Thyroid gland (tissue), 4 donors: ENCODE measurements at regions not wholly inside any gene's neighbourhood (a gene's known extent, or its start where the extent isn't known, plus 50 kb on each side); places are given as distances from the start of the nearest gene placed in this dataset.

ENCODE experiments used
- DNase-seq, 2 donors: peaks; one replicate each; pipeline ENCODE4 v3.0.0-alpha.2; 2019
- H3K27ac ChIP-seq, 3 donors: fragments of 200-600 bp; sonication (generic); 1 replicate in 2 of 3; 2 replicates in 1 of 3; pipeline ENCODE4 v1.5.1; 2016 to 2019; ENCODE audit warnings: mild to moderate bottlenecking in 1 of 3, moderate library complexity in 1 of 3
- H3K27me3 ChIP-seq: fragments of 200-600 bp; sonication (generic); one replicate; pipeline ENCODE4 v1.5.1; 2019
- H3K36me3 ChIP-seq, 2 donors: fragments of 200-600 bp; sonication (generic); one replicate each; pipeline ENCODE4 v1.5.1; 2016 to 2019
- H3K4me1 ChIP-seq, 2 donors: fragments of 200-600 bp; sonication (generic); one replicate each; pipeline ENCODE4 v1.5.1; 2017 to 2019
- H3K4me3 ChIP-seq, 3 donors: fragments of 200-600 bp; sonication (generic); replicated peaks in 1 of 3; 1 replicate in 2 of 3; 2 replicates in 1 of 3; pipeline ENCODE4 v1.5.1; 2016; ENCODE audit warnings: mild to moderate bottlenecking in 1 of 3
- H3K9me3 ChIP-seq: fragments of 200-600 bp; sonication (generic); one replicate; pipeline ENCODE4 v1.5.1; 2017
- CTCF ChIP-seq, 6 experiments: fragments of 200-600 bp in 3 of 6; fragments of 450-650 bp in 3 of 6; sonication (generic) in 3 of 6; IDR thresholded peaks; one replicate each; pipeline ENCODE4 v1.5.1; 2016 to 2019; ENCODE audit warnings: antibody characterized with exemption in 6 of 6, mild to moderate bottlenecking in 2 of 6, inconsistent platforms in 1 of 6, moderate library complexity in 1 of 6
- POLR2A ChIP-seq, 2 donors: fragments of 450-650 bp; IDR thresholded peaks; one replicate each; pipeline ENCODE4 v1.6.1; 2017; ENCODE audit warnings: antibody characterized with exemption in 2 of 2, mild to moderate bottlenecking in 2 of 2, moderate library complexity in 1 of 2
- WGBS, 2 donors: methylation state at CpG; one replicate each; pipeline ENCODE4 v1.1.5; 2017; 5-methylcytosine and 5-hydroxymethylcytosine counted together
- intact Hi-C: fragments of 100-400 bp; cut with DNase I; formaldehyde crosslinking; loops from one replicate; pipeline ENCODE4 v1.15.1; 2023

- H3K4me1 ChIP-seq, result peaks cover 0 to 16% of the 10 kb centered on the region in 2 donors
- intact Hi-C loops, result no loop called here
- DNase-seq, result no peak
- peak overlapping the region in 1 of 3 donors; percentile 3 for H3K27ac ChIP-seq
- 19 to 69% methylated on average over 1 of the region's 1 CpG for WGBS, 2 donors
- H3K9me3 ChIP-seq, result no peaks in the 10 kb centered on the region
- no peaks in the 10 kb centered on the region for H3K36me3 ChIP-seq
- H3K27me3 ChIP-seq, result no peaks in the 10 kb centered on the region
- TF ChIP-seq CTCF (IDR thresholded peaks at IDR 0.05) (no peak), POLR2A (IDR thresholded peaks at IDR 0.05) (no peak)
- H3K4me3 ChIP-seq, result no peak overlapping the region
Measured at GRCh38 chr18:3328532-3328931, 66.6 kb downstream of the MYL12B start.

- intact Hi-C loops, result no loop called here
Measured at GRCh38 chr18:3329471-3329870, 67.5 kb downstream of the MYL12B start.

GRCh38 chr18:3329872-3330271 is 67.9 kb downstream of the MYL12B start:
- peaks cover 0 to 16% of the 10 kb centered on the region in 2 donors for H3K4me1 ChIP-seq
- intact Hi-C loops, result no loop called here
- no peaks in the 10 kb centered on the region for H3K36me3 ChIP-seq
- H3K4me3 ChIP-seq, result no peak overlapping the region
- H3K27me3 ChIP-seq, result no peaks in the 10 kb centered on the region
- TF ChIP-seq CTCF (IDR thresholded peaks at IDR 0.05) (no peak), POLR2A (IDR thresholded peaks at IDR 0.05) (no peak)
- no peak overlapping the region for H3K27ac ChIP-seq
- no peaks in the 10 kb centered on the region for H3K9me3 ChIP-seq
- no peak for DNase-seq
- 95 to 98% methylated on average over 1 of the region's 1 CpG for WGBS, 2 donors

More at GRCh38 chr18:3329471-3329870, 67.5 kb downstream of the MYL12B start:
- no peak overlapping the region for H3K27ac ChIP-seq
- no peaks in the 10 kb centered on the region for H3K27me3 ChIP-seq
- 83 to 98% methylated on average over 5 of the region's 5 CpGs for WGBS, 2 donors
- no peak for DNase-seq
- no peak overlapping the region for H3K4me3 ChIP-seq
- H3K9me3 ChIP-seq, result no peaks in the 10 kb centered on the region
- no peaks in the 10 kb centered on the region for H3K36me3 ChIP-seq
- H3K4me1 ChIP-seq, result peaks cover 0 to 16% of the 10 kb centered on the region in 2 donors
- TF ChIP-seq POLR2A (IDR thresholded peaks at IDR 0.05) (no peak), CTCF (IDR thresholded peaks at IDR 0.05) (no peak)

GRCh38 chr18:3330622-3331021 is 68.7 kb downstream of the MYL12B start:
- Histone ChIP-seq H3K27me3 (no peaks in the 10 kb centered on the region), H3K27ac (no peak overlapping the region), H3K9me3 (no peaks in the 10 kb centered on the region), H3K36me3 (no peaks in the 10 kb centered on the region), H3K4me3 (no peak overlapping the region), H3K4me1 (peaks cover 0 to 16% of the 10 kb centered on the region in 2 donors)
- intact Hi-C loops, result no loop called here
- TF ChIP-seq CTCF (IDR thresholded peaks at IDR 0.05) (no peak), POLR2A (IDR thresholded peaks at IDR 0.05) (no peak)
- WGBS, 2 donors, result 84 to 85% methylated on average over 12 of the region's 12 CpGs
- no peak for DNase-seq

GRCh38 chr18:3332376-3332775 is 70.4 kb downstream of the MYL12B start:
- H3K9me3 ChIP-seq, result no peaks in the 10 kb centered on the region
- TF ChIP-seq CTCF (IDR thresholded peaks at IDR 0.05) (no peak), POLR2A (IDR thresholded peaks at IDR 0.05) (no peak)
- H3K4me1 ChIP-seq, result peaks cover 0 to 10% of the 10 kb centered on the region in 2 donors
- H3K27ac ChIP-seq, result no peak overlapping the region
- 92 to 93% methylated on average over 2 of the region's 2 CpGs for WGBS, 2 donors
- intact Hi-C loops, result no loop called here
- no peaks in the 10 kb centered on the region for H3K36me3 ChIP-seq
- H3K27me3 ChIP-seq, result no peaks in the 10 kb centered on the region
- DNase-seq, result no peak
- no peak overlapping the region for H3K4me3 ChIP-seq
